Neuronal stem cell (in vitro differentiated cells): ENCODE measurements at regions not wholly inside any gene's neighbourhood (a gene's known extent, or its start where the extent isn't known, plus 50 kb on each side); places are given as distances from the start of the nearest gene placed in this dataset.

ENCODE experiments used
- DNase-seq: peaks from one replicate; pipeline ENCODE4 v3.0.0-alpha.2; 2013; ENCODE audit warnings: low spot score
- H2AFZ ChIP-seq: one replicate; pipeline ENCODE4 v1.6.1; 2013; ENCODE audit warnings: mild to moderate bottlenecking, low read length, inconsistent platforms
- H2AK5ac ChIP-seq: 2 replicates; pipeline ENCODE4 v1.6.1; 2013; ENCODE audit warnings: low read depth, mild to moderate bottlenecking, inconsistent platforms, low read length, moderate library complexity, mixed read lengths
- H2BK120ac ChIP-seq: 2 replicates; pipeline ENCODE4 v1.6.1; 2013; ENCODE audit warnings: low read depth, mild to moderate bottlenecking, inconsistent platforms, low read length, moderate library complexity, mixed read lengths
- H2BK12ac ChIP-seq: one replicate; pipeline ENCODE4 v1.6.1; 2013; ENCODE audit warnings: low read length, inconsistent platforms
- H2BK15ac ChIP-seq: 2 replicates; pipeline ENCODE4 v1.6.1; 2013; ENCODE audit warnings: mild to moderate bottlenecking, low read length, inconsistent platforms, mixed read lengths
- H2BK5ac ChIP-seq: one replicate; pipeline ENCODE4 v1.6.1; 2013; ENCODE audit warnings: inconsistent platforms, mild to moderate bottlenecking, low read length, moderate library complexity
- H3K14ac ChIP-seq: one replicate; pipeline ENCODE4 v1.6.1; 2013; ENCODE audit warnings: low read length, inconsistent platforms
- H3K18ac ChIP-seq: 2 replicates; pipeline ENCODE4 v1.6.1; 2013; ENCODE audit warnings: low read length, inconsistent platforms
- H3K23ac ChIP-seq: 2 replicates; pipeline ENCODE4 v1.6.1; 2013; ENCODE audit warnings: low read depth, mild to moderate bottlenecking, mixed read lengths, low read length, inconsistent platforms; ENCODE audit not compliant: poor library complexity
- H3K27ac ChIP-seq: replicated peaks from 3 replicates; pipeline ENCODE4 v1.5.1; 2013; ENCODE audit warnings: low read length, inconsistent platforms
- H3K27me3 ChIP-seq, 3 experiments: 2 replicates each; pipeline ENCODE4 v1.6.1; 2013; ENCODE audit warnings: low read length in 3 of 3, mild to moderate bottlenecking in 2 of 3, inconsistent platforms in 1 of 3, low read depth in 1 of 3, mixed read lengths in 1 of 3, moderate library complexity in 1 of 3; ENCODE audit not compliant: control insufficient read depth in 3 of 3, insufficient read depth in 3 of 3
- H3K36me3 ChIP-seq, 2 donors: replicated peaks in 1 of 2; 2 replicates each; pipeline ENCODE4 v1.6.1; 2013; ENCODE audit warnings: low read length in 2 of 2; ENCODE audit not compliant: control insufficient read depth in 2 of 2, insufficient read depth in 2 of 2
- H3K4ac ChIP-seq: 2 replicates; pipeline ENCODE4 v1.6.1; 2013; ENCODE audit warnings: inconsistent platforms, mild to moderate bottlenecking, low read length, moderate library complexity
- H3K4me1 ChIP-seq, 2 donors: 1 replicate in 1 of 2; 2 replicates in 1 of 2; pipeline ENCODE4 v1.6.1; 2013; ENCODE audit warnings: low read length in 2 of 2, low read depth in 1 of 2; ENCODE audit not compliant: control insufficient read depth in 2 of 2, insufficient read depth in 1 of 2
- H3K4me2 ChIP-seq: one replicate; pipeline ENCODE4 v1.6.1; 2013; ENCODE audit warnings: mild to moderate bottlenecking, low read length, inconsistent platforms; ENCODE audit not compliant: insufficient read depth, poor library complexity, severe bottlenecking
- H3K4me3 ChIP-seq, 2 donors: 2 replicates each; pipeline ENCODE4 v1.5.1; 2013; ENCODE audit warnings: low read length in 2 of 2, mild to moderate bottlenecking in 2 of 2, inconsistent platforms in 1 of 2, moderate library complexity in 1 of 2
- H3K79me1 ChIP-seq: one replicate; pipeline ENCODE4 v1.6.1; 2013; ENCODE audit warnings: low read depth, mild to moderate bottlenecking, inconsistent platforms, low read length, moderate library complexity
- H3K9ac ChIP-seq: one replicate; pipeline ENCODE4 v1.6.1; 2013; ENCODE audit warnings: mild to moderate bottlenecking, low read depth, low read length, inconsistent platforms; ENCODE audit not compliant: poor library complexity
- H3K9me3 ChIP-seq, 2 donors: replicated peaks in 1 of 2; 2 replicates each; pipeline versions ENCODE3 to v1.6.1; 2013; ENCODE audit warnings: low read length in 2 of 2, mild to moderate bottlenecking in 2 of 2, inconsistent platforms in 1 of 2, low read depth in 1 of 2, mixed read lengths in 1 of 2, moderate library complexity in 1 of 2; ENCODE audit not compliant: control insufficient read depth in 2 of 2, insufficient read depth in 1 of 2
- H4K8ac ChIP-seq: one replicate; pipeline ENCODE4 v1.6.1; 2013; ENCODE audit warnings: low read depth, mild to moderate bottlenecking, inconsistent platforms, low read length, moderate library complexity
- H4K91ac ChIP-seq: one replicate; pipeline ENCODE4 v1.6.1; 2013; ENCODE audit warnings: low read length, low read depth, mild to moderate bottlenecking, inconsistent platforms; ENCODE audit not compliant: poor library complexity
- WGBS, 2 donors: extraction: QIAGEN DNeasy Blood & Tissue Kit; methylation state at CpG; one replicate each; pipeline ENCODE4 v1.1.7; 2013; ENCODE audit warnings: missing lambda C conversion rate in 2 of 2, mixed read lengths in 1 of 2; ENCODE audit not compliant: insufficient read length in 2 of 2, insufficient replicate concordance in 1 of 2; ENCODE audit errors: extremely low coverage in 2 of 2; 5-methylcytosine and 5-hydroxymethylcytosine counted together

- no peak overlapping the region for H4K8ac ChIP-seq
- no peaks in the 10 kb centered on the region for H3K36me3 ChIP-seq
- no peak overlapping the region for H3K27ac ChIP-seq
- H2BK12ac ChIP-seq: no peak overlapping the region
- no peak overlapping the region for H4K91ac ChIP-seq
- no peaks in the 10 kb centered on the region for H3K4me1 ChIP-seq
- no peak overlapping the region for H3K23ac ChIP-seq
- no peak overlapping the region for H3K4ac ChIP-seq
- H2AFZ ChIP-seq: peak overlapping the region; percentile 38
- no peak overlapping the region for H2AK5ac ChIP-seq
- H3K4me2 ChIP-seq: no peak overlapping the region
- H2BK5ac ChIP-seq: no peak overlapping the region
- no peak overlapping the region for H2BK15ac ChIP-seq
- no peak overlapping the region for H2BK120ac ChIP-seq
- no peaks in the 10 kb centered on the region for H3K27me3 ChIP-seq
- H3K79me1 ChIP-seq: no peaks in the 10 kb centered on the region
- no peak overlapping the region for H3K18ac ChIP-seq
- H3K14ac ChIP-seq: no peak overlapping the region
- no peak for DNase-seq
- WGBS, 2 donors: no CpG with 5 or more reads among the region's 5 CpGs
- H3K9ac ChIP-seq: no peak overlapping the region
- H3K9me3 ChIP-seq: no peaks in the 10 kb centered on the region
- no peak overlapping the region for H3K4me3 ChIP-seq
Observed at GRCh38 chr13:63086286-63086685, 1670.6 kb upstream of the PCDH20 start.

GRCh38 chr13:63085851-63086250 lies 1670.2 kb upstream of the PCDH20 start:
- DNase-seq: no peak
- no peak overlapping the region for H3K4me3 ChIP-seq

GRCh38 chr13:63081400-63082014 lies 1665.9 kb upstream of the PCDH20 start:
- Histone ChIP-seq H3K4ac (no peak overlapping the region), H3K27ac (no peak overlapping the region), H3K9me3 (peaks cover 0 to 2% of the 10 kb centered on the region in 2 donors), H3K23ac (no peak overlapping the region), H2BK12ac (no peak overlapping the region), H3K36me3 (no peaks in the 10 kb centered on the region), H2AFZ (no peak overlapping the region), H2BK120ac (no peak overlapping the region), H3K79me1 (no peaks in the 10 kb centered on the region), H2AK5ac (no peak overlapping the region), H4K91ac (no peak overlapping the region), H2BK15ac (no peak overlapping the region), H2BK5ac (no peak overlapping the region), H3K4me1 (no peaks in the 10 kb centered on the region), H3K9ac (no peak overlapping the region), H3K18ac (no peak overlapping the region), H3K4me2 (no peak overlapping the region), H4K8ac (no peak overlapping the region), H3K4me3 (no peak overlapping the region), H3K27me3 (no peaks in the 10 kb centered on the region), H3K14ac (no peak overlapping the region)
- no CpG with 5 or more reads among the region's 2 CpGs for WGBS, 2 donors
- no peak for DNase-seq

More at GRCh38 chr13:63085851-63086250, 1670.2 kb upstream of the PCDH20 start:
- H3K36me3 ChIP-seq: no peaks in the 10 kb centered on the region
- no peaks in the 10 kb centered on the region for H3K4me1 ChIP-seq
- H2AK5ac ChIP-seq: no peak overlapping the region
- peak overlapping the region; percentile 38 for H2AFZ ChIP-seq
- no peak overlapping the region for H3K27ac ChIP-seq
- no peaks in the 10 kb centered on the region for H3K79me1 ChIP-seq
- H4K8ac ChIP-seq: no peak overlapping the region
- no peak overlapping the region for H4K91ac ChIP-seq
- no peak overlapping the region for H2BK120ac ChIP-seq
- no peak overlapping the region for H3K4me2 ChIP-seq
- WGBS, 2 donors: no CpG with 5 or more reads among the region's 4 CpGs
- H3K9me3 ChIP-seq: no peaks in the 10 kb centered on the region
- H3K4ac ChIP-seq: no peak overlapping the region
- no peaks in the 10 kb centered on the region for H3K27me3 ChIP-seq
- H3K14ac ChIP-seq: no peak overlapping the region
- no peak overlapping the region for H3K9ac ChIP-seq
- H3K23ac ChIP-seq: no peak overlapping the region
- no peak overlapping the region for H3K18ac ChIP-seq
- H2BK12ac ChIP-seq: no peak overlapping the region
- no peak overlapping the region for H2BK5ac ChIP-seq
- no peak overlapping the region for H2BK15ac ChIP-seq

- Histone ChIP-seq H2BK12ac (no peak overlapping the region), H3K14ac (no peak overlapping the region), H3K79me1 (no peaks in the 10 kb centered on the region), H2AFZ (no peak overlapping the region), H3K4ac (no peak overlapping the region), H3K36me3 (no peaks in the 10 kb centered on the region), H3K27me3 (no peaks in the 10 kb centered on the region), H3K4me1 (no peaks in the 10 kb centered on the region), H4K8ac (no peak overlapping the region), H3K18ac (no peak overlapping the region), H2BK5ac (no peak overlapping the region), H3K23ac (no peak overlapping the region), H2BK120ac (no peak overlapping the region), H3K27ac (no peak overlapping the region), H3K9ac (no peak overlapping the region), H3K4me3 (no peak overlapping the region), H2AK5ac (no peak overlapping the region), H3K4me2 (no peak overlapping the region), H4K91ac (no peak overlapping the region), H3K9me3 (peaks cover 0 to under 1% of the 10 kb centered on the region in 2 donors), H2BK15ac (no peak overlapping the region)
- no peak for DNase-seq
Observed at GRCh38 chr13:63075126-63075525, 1659.5 kb upstream of the PCDH20 start.
